ENCODE measurements at regions not wholly inside any gene's neighbourhood (a gene's known extent, or its start where the extent isn't known, plus 50 kb on each side); places are given as distances from the start of the nearest gene placed in this dataset.

- TF ChIP-seq EP300 (IDR thresholded peaks at IDR 0.05; ENCODE audit: borderline replicate concordance in 1 of 2, low read depth in 1 of 2, low read length in 1 of 2) (no peak), FOXJ3 (CRISPR knock-in tag; IDR thresholded peaks at IDR 0.05) (no peak)
Measured at GRCh38 chr9:134993996-134994720, 76.4 kb upstream of the FCN1 start (continued).

GRCh38 chr9:134994926-134995791 lies 77.4 kb upstream of the FCN1 start:
- TF ChIP-seq IRF3 (IDR thresholded peaks at IDR 0.05; ENCODE audit: low read depth, low read length) (no peak), CHD2 (IDR thresholded peaks at IDR 0.05; ENCODE audit: low read length, partially characterized antibody) (no peak), SMC3 (IDR thresholded peaks at IDR 0.05; ENCODE audit: low read depth, low read length) (no peak), FOXJ3 (CRISPR knock-in tag; IDR thresholded peaks at IDR 0.05) (no peak), YY1 (IDR thresholded peaks at IDR 0.05; ENCODE audit: low read depth) (no peak), RFX5 (IDR thresholded peaks at IDR 0.05; ENCODE audit: low read length) (no peak), MAX (IDR thresholded peaks at IDR 0.05; ENCODE audit: low read depth) (no peak), CTCF (IDR thresholded peaks at IDR 0.05) (no peak), MEF2A (IDR thresholded peaks at IDR 0.05; ENCODE audit: borderline replicate concordance, low read depth) (no peak), EZH2phosphoT487 (IDR thresholded peaks at IDR 0.05; ENCODE audit: borderline replicate concordance, low read depth) (no peak), TAF1 (IDR thresholded peaks at IDR 0.05; ENCODE audit: borderline replicate concordance, low read depth, low read length) (no peak), RAD21 (IDR thresholded peaks at IDR 0.05; ENCODE audit: low read length) (no peak), ZBTB33 (IDR thresholded peaks at IDR 0.05; ENCODE audit: borderline replicate concordance, low read depth) (no peak), NRF1 (IDR thresholded peaks at IDR 0.05; ENCODE audit: low read depth, low read length) (no peak), TEAD4 (IDR thresholded peaks at IDR 0.05; ENCODE audit: borderline replicate concordance, insufficient read depth) (no peak)
- ChIA-PET CTCF (no interaction called here), POLR2A (no interaction called here)
- 51% methylated on average over 8 of the region's 19 CpGs for WGBS (ENCODE audit: low lambda C conversion rate)
- H3K27me3 ChIP-seq (ENCODE audit: insufficient read depth): no peaks in the 10 kb centered on the region
- H3K9me2 ChIP-seq: no peaks in the 10 kb centered on the region
- H2AFZ ChIP-seq (ENCODE audit: low read depth): no peak overlapping the region
- H3F3A ChIP-seq (replicated peaks; ENCODE audit: insufficient read depth): no peaks in the 10 kb centered on the region
- no peak for DNase-seq
- H3K27ac ChIP-seq (ENCODE audit: low read depth in 2 of 2, low read length in 1 of 2): no peak overlapping the region
- H3K4me1 ChIP-seq (ENCODE audit: control insufficient read depth in 1 of 2, insufficient read depth in 2 of 2, low read depth in 1 of 2, low read length in 1 of 2): no peaks in the 10 kb centered on the region; a peak in 1 of 4 replicates
- H4K20me1 ChIP-seq (ENCODE audit: insufficient read depth): no peaks in the 10 kb centered on the region
- H3K4me2 ChIP-seq: no peak overlapping the region
- no peak overlapping the region for H3K4me3 ChIP-seq (ENCODE audit: low read depth in 2 of 2, low read length in 1 of 2)
- no peak overlapping the region for H3K9ac ChIP-seq
- no peaks in the 10 kb centered on the region for H3K79me2 ChIP-seq (ENCODE audit: insufficient read depth)
- H3K36me3 ChIP-seq (replicated peaks in 1 of 2; ENCODE audit: control insufficient read depth in 1 of 2, insufficient read depth in 2 of 2, low read length in 1 of 2): no peaks in the 10 kb centered on the region
- H3K9me3 ChIP-seq: no peaks in the 10 kb centered on the region
